Prostate gland (tissue), 2 donors: ENCODE measurements at regions not wholly inside any gene's neighbourhood (a gene's known extent, or its start where the extent isn't known, plus 50 kb on each side); places are given as distances from the start of the nearest gene placed in this dataset.

Experiments
- DNase-seq: peaks from one replicate; pipeline ENCODE4 v3.0.0-alpha.2; 2019; ENCODE audit warnings: low spot score
- H3K27ac ChIP-seq, 2 donors: fragments of 200-600 bp; sonication (generic); 2 replicates each; pipeline ENCODE4 v1.5.1; 2017 to 2019
- H3K27me3 ChIP-seq: fragments of 200-600 bp; sonication (generic); replicated peaks from 2 replicates; pipeline ENCODE4 v1.5.1; 2019; ENCODE audit not compliant: insufficient read depth
- H3K36me3 ChIP-seq, 2 donors: fragments of 200-600 bp; sonication (generic); 1 replicate in 1 of 2; 2 replicates in 1 of 2; pipeline versions ENCODE4 v1.5.1 to v1.8.1; 2017 to 2019
- H3K4me1 ChIP-seq: fragments of 200-600 bp; sonication (generic); replicated peaks from 2 replicates; pipeline ENCODE4 v1.5.1; 2019
- H3K4me3 ChIP-seq, 2 donors: fragments of 200-600 bp; sonication (generic); 2 replicates each; pipeline ENCODE4 v1.5.1; 2017 to 2019
- H3K9me3 ChIP-seq: fragments of 200-600 bp; sonication (generic); 2 replicates; pipeline ENCODE4 v1.5.1; 2017
- POLR2A ChIP-seq: fragments of 450-650 bp; IDR thresholded peaks from one replicate; pipeline ENCODE4 v1.6.1; 2016; ENCODE audit warnings: antibody characterized with exemption, mild to moderate bottlenecking
- POLR2AphosphoS5 ChIP-seq: sonication (generic); formaldehyde crosslinking; IDR thresholded peaks from one replicate; pipeline ENCODE4 v1.6.1; 2017; ENCODE audit warnings: antibody characterized with exemption
- WGBS: methylation state at CpG from one replicate; pipeline ENCODE4 v1.1.5; 2018; 5-methylcytosine and 5-hydroxymethylcytosine counted together
- intact Hi-C: fragments of 100-400 bp; cut with DNase I; formaldehyde crosslinking; loops from one replicate; pipeline ENCODE4 v1.14.2; 2022
- TF ChIP-seq, protein P1 (sequence below), 4 experiments: fragments of 200-600 bp in 2 of 4; fragments of 450-650 bp in 2 of 4; sonication (generic) in 2 of 4; IDR thresholded peaks; 1 replicate in 3 of 4; 2 replicates in 1 of 4; pipeline ENCODE4 v1.5.1; 2016 to 2019; ENCODE audit warnings: antibody characterized with exemption in 4 of 4, mild to moderate bottlenecking in 2 of 4, moderate library complexity in 2 of 4

DNA sequence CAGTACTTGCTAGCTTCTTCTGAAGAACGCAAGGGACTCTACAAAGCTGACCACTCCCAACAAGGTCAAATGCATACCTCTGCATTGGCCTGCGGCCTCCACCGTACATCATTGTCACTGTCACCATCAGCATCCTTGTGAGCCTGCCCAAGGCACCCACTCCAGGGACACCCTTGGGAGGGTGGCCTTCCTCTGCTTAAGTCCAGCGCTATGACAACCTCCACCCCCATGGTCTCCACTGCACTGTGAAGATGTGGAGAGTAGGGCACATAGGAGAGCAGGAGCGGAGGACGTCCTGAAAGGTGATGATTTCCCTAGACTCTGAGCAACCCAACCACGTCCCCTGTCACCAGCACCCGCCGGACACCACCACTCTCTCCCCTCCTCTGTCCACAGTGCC lies 252.8 kb downstream of the ALG10 start:
- Histone ChIP-seq H3K36me3 (no peaks in the 10 kb centered on the region), H3K27me3 (no peaks in the 10 kb centered on the region), H3K27ac (no peak overlapping the region), H3K9me3 (no peaks in the 10 kb centered on the region), H3K4me1 (no peaks in the 10 kb centered on the region), H3K4me3 (no peak overlapping the region)
- TF ChIP-seq POLR2AphosphoS5 (no peak), POLR2A (no peak)
- TF ChIP-seq, protein P1, sequence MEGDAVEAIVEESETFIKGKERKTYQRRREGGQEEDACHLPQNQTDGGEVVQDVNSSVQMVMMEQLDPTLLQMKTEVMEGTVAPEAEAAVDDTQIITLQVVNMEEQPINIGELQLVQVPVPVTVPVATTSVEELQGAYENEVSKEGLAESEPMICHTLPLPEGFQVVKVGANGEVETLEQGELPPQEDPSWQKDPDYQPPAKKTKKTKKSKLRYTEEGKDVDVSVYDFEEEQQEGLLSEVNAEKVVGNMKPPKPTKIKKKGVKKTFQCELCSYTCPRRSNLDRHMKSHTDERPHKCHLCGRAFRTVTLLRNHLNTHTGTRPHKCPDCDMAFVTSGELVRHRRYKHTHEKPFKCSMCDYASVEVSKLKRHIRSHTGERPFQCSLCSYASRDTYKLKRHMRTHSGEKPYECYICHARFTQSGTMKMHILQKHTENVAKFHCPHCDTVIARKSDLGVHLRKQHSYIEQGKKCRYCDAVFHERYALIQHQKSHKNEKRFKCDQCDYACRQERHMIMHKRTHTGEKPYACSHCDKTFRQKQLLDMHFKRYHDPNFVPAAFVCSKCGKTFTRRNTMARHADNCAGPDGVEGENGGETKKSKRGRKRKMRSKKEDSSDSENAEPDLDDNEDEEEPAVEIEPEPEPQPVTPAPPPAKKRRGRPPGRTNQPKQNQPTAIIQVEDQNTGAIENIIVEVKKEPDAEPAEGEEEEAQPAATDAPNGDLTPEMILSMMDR (IDR thresholded peaks at IDR 0.05): no peak
- 85% methylated on average over 9 of the region's 9 CpGs for WGBS
- intact Hi-C loops: no loop called here
- no peak for DNase-seq

DNA sequence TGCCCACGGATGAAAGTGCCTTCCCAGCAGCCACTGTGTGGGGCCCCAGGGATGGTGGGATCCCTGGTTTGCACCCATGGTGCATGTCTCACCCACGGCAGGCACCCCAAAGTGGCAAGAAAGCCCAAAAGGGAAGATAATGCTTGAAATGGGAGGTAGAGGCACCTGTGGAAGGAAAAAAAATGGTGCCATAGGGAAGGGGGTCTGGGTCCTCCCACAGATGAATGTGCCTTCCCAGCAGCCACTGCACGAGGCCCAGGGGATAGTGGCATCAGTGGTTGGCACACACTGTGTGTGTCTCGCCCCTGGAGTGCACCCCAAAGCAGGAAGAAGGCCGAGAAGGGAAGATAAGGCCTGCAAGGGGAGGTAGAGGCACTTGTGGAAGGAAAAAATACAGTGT lies 264.2 kb downstream of the ALG10 start:
- DNase-seq: no peak
- no peaks in the 10 kb centered on the region for H3K27me3 ChIP-seq
- TF ChIP-seq POLR2AphosphoS5 (no peak), POLR2A (no peak)
- TF ChIP-seq, protein P1 (IDR thresholded peaks at IDR 0.05): no peak
- no peaks in the 10 kb centered on the region for H3K36me3 ChIP-seq
- H3K27ac ChIP-seq: no peak overlapping the region
- 57% methylated on average over 5 of the region's 5 CpGs for WGBS
- intact Hi-C loops: no loop called here
- H3K4me3 ChIP-seq: no peak overlapping the region
- no peaks in the 10 kb centered on the region for H3K4me1 ChIP-seq
- H3K9me3 ChIP-seq: no peaks in the 10 kb centered on the region

DNA sequence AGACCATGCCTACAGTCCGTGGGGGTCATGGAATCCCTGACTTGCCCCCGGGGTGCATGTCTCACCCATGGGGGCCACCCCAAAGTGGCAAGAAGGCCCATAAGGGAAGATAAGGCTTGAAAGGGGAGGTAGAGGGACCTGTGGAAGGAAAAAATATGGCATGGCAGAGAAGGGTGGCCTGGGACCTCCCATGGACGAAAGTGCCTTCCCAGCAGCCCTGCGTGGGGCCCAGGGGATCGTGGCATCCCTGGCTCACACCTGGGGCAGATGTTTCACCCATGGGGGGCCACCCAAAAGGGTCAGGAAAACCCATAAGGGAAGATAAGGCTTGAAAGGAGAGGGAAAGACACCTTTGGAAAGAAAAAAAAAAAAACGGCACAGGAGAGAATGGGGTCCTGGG lies 264.6 kb downstream of the ALG10 start:
- Histone ChIP-seq H3K4me3 (no peak overlapping the region), H3K27ac (no peak overlapping the region), H3K36me3 (no peaks in the 10 kb centered on the region), H3K27me3 (no peaks in the 10 kb centered on the region), H3K4me1 (no peaks in the 10 kb centered on the region), H3K9me3 (no peaks in the 10 kb centered on the region)
- whole genome bisulfite sequencing: 74% methylated on average over 6 of the region's 6 CpGs
- no peak for DNase-seq
- intact Hi-C loops: no loop called here
- TF ChIP-seq POLR2AphosphoS5: no peak
- TF ChIP-seq, protein P1 (IDR thresholded peaks at IDR 0.05): no peak
- no peak for TF ChIP-seq POLR2A

DNA sequence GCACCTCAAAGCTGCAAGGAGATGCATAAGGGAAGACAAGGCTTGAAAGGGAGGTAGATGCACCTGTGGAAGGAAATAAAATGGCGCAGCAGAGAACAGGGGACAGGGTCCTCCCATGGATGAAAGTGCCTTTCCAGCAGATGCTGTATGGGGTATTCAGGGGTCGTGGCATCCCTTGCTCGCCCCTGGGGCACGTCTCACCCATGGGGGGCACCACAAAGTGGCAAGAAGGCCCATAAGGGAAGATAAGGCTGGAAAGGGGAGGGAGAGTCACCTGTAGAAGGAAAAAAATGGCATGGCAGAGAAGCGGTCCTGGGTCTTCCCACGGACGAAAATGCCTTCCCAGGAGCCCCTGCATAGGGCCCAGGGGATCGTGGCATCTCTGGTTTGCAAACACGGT lies 265.1 kb downstream of the ALG10 start:
- DNase-seq: no peak
- no peaks in the 10 kb centered on the region for H3K9me3 ChIP-seq
- H3K27me3 ChIP-seq: no peaks in the 10 kb centered on the region
- H3K27ac ChIP-seq: no peak overlapping the region
- H3K4me3 ChIP-seq: no peak overlapping the region
- no peaks in the 10 kb centered on the region for H3K36me3 ChIP-seq
- 54% methylated on average over 9 of the region's 9 CpGs for WGBS
- no peaks in the 10 kb centered on the region for H3K4me1 ChIP-seq
- TF ChIP-seq POLR2AphosphoS5: no peak
- TF ChIP-seq POLR2A: no peak
- TF ChIP-seq, protein P1 (IDR thresholded peaks at IDR 0.05): no peak
- intact Hi-C loops: no loop called here

DNA sequence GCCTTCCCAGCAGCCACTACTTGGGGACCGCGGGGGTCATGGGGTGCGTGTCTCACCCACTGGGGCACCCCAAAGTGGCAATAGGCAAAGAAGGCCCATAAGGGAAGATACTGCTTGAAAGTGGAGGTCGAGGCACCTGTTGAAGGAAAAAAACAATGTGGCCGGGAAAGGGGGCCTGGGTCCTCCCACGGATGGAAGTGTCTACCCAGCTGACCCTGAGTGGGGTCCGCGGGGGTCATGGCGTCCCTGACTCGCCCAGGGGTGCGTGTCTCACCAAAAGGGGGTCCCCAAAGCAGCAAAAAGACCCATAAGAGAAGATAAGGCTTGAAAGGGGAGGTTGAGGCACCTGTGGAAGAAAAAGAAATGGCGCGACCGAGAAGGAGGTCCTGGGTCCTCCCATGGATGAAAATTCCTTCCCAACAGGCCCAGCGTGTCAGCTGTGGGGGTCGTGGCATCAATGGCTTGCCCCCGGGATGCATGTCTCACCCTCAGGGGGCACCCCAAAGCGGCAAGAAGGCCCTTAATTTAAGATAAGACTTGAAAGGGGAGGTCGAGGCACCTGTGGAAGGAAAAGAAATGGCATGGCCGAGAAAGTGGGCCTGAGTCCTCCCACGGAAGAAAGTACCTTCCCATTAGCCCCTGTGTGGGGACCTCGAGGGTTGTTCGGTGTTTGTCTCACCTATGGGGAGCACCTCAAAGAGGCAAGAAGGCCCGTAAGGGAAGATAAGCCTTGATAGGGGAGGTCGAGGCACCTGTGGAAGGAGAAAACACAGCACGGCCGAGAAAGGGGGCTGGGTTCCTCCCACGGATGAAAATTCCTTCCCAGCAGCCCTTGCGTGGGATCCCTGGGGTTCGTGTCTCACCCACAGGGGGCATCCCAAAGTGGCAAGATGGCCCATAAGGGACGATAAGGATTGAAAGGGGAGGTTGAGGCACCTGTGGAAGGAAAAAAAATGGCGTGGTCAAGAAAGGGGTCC lies 266.0 kb downstream of the ALG10 start:
- TF ChIP-seq, protein P1 (IDR thresholded peaks at IDR 0.05): no peak
- TF ChIP-seq POLR2A: no peak
- no peak for TF ChIP-seq POLR2AphosphoS5
- Histone ChIP-seq H3K27ac (no peak overlapping the region), H3K27me3 (no peaks in the 10 kb centered on the region), H3K36me3 (no peaks in the 10 kb centered on the region), H3K4me3 (no peak overlapping the region), H3K9me3 (no peaks in the 10 kb centered on the region), H3K4me1 (no peaks in the 10 kb centered on the region)
- intact Hi-C loops: no loop called here
- no peak for DNase-seq
- WGBS: 70% methylated on average over 32 of the region's 32 CpGs
